Erythroblast (primary cell): ENCODE measurements at regions not wholly inside any gene's neighbourhood (a gene's known extent, or its start where the extent isn't known, plus 50 kb on each side); places are given as distances from the start of the nearest gene placed in this dataset.
"Not testable (repeated sequence)": the region's sequence is repeated elsewhere in the genome, so short reads cannot be mapped to it uniquely, and the experiment has no call there.

Experiments used
- DNase-seq, 2 experiments: peaks; one replicate each; lab custom pipeline; 2025; lab: John Stamatoyannopoulos, UW
- GATA1 ChIP-seq: IDR thresholded peaks from 2 replicates; pipeline ENCODE4 v1.6.1; 2011; ENCODE audit warnings: low read depth, mild to moderate bottlenecking, control low read depth, low read length, moderate library complexity
- POLR2A ChIP-seq: IDR thresholded peaks from 2 replicates; pipeline ENCODE4 v1.6.1; 2011; ENCODE audit warnings: mild to moderate bottlenecking, low read length

GRCh38 chr7:24432677-24433076, 140.6 kb upstream of the PALS2 start:
- DNase-seq: no peak
- no peak for TF ChIP-seq POLR2A
- no peak for TF ChIP-seq GATA1

GRCh38 chr7:24434972-24435371, 138.3 kb upstream of the PALS2 start:
- DNase-seq: no peak
- TF ChIP-seq GATA1: no peak
- no peak for TF ChIP-seq POLR2A

GRCh38 chr7:24436131-24436920, 136.9 kb upstream of the PALS2 start:
- no peak for DNase-seq
- TF ChIP-seq GATA1 (no peak), POLR2A (no peak)

- DNase-seq: no peak
- TF ChIP-seq POLR2A: no peak
- TF ChIP-seq GATA1: no peak
Observed at GRCh38 chr7:24438232-24438631, 135.0 kb upstream of the PALS2 start.

- DNase-seq: not testable (repeated sequence)
Observed at GRCh38 chr7:24439104-24439503, 134.1 kb upstream of the PALS2 start.

- TF ChIP-seq POLR2A: no peak
- TF ChIP-seq GATA1: no peak
- DNase-seq: no peak
Observed at GRCh38 chr7:24440892-24441291, 132.4 kb upstream of the PALS2 start.

GRCh38 chr7:24441314-24442027, 131.8 kb upstream of the PALS2 start:
- no peak for DNase-seq
- TF ChIP-seq POLR2A (no peak), GATA1 (no peak)

- DNase-seq: no peak
- TF ChIP-seq POLR2A: no peak
- no peak for TF ChIP-seq GATA1
Observed at GRCh38 chr7:24442170-24442777, 131.0 kb upstream of the PALS2 start.

GRCh38 chr7:24444666-24445440, 128.4 kb upstream of the PALS2 start:
- no peak for DNase-seq
- TF ChIP-seq POLR2A: no peak
- TF ChIP-seq GATA1: no peak

- TF ChIP-seq GATA1 (no peak), POLR2A (no peak)
- no peak for DNase-seq
Observed at GRCh38 chr7:24448038-24448437, 125.2 kb upstream of the PALS2 start.

GRCh38 chr7:24449416-24449815, 123.8 kb upstream of the PALS2 start:
- DNase-seq: not testable (repeated sequence)

GRCh38 chr7:24455813-24456525, 117.3 kb upstream of the PALS2 start:
- no peak for DNase-seq
- TF ChIP-seq GATA1: no peak
- no peak for TF ChIP-seq POLR2A
